GM18520 (cell line): ENCODE measurements at regions not wholly inside any gene's neighbourhood (a gene's known extent, or its start where the extent isn't known, plus 50 kb on each side); places are given as distances from the start of the nearest gene placed in this dataset.

ENCODE experiments used
- ATAC-seq: cut with Tn5 transposase; IDR thresholded peaks from one replicate; pipeline ENCODE4 v1.9.1; 2021; ENCODE audit not compliant: unreplicated experiment

DNA sequence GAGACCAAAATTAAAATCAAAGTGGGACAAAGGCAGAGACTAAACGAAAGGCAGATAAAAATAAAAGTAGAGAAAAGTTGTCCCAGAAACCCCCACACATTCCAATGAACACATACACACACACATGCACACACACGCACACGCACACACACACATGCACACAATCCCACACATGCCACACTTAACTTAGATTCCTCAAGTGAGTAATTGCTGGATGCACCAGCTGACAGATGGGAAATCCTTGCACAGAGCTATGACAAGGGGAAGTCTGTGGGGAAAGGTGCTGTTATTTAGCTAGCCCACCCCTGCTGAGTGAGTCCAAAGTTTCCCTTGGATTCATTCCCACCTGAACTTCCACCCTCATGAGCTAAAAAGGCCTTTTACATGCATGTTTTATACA is 233.9 kb downstream of the RAB28 start:
- no peak for ATAC-seq

DNA sequence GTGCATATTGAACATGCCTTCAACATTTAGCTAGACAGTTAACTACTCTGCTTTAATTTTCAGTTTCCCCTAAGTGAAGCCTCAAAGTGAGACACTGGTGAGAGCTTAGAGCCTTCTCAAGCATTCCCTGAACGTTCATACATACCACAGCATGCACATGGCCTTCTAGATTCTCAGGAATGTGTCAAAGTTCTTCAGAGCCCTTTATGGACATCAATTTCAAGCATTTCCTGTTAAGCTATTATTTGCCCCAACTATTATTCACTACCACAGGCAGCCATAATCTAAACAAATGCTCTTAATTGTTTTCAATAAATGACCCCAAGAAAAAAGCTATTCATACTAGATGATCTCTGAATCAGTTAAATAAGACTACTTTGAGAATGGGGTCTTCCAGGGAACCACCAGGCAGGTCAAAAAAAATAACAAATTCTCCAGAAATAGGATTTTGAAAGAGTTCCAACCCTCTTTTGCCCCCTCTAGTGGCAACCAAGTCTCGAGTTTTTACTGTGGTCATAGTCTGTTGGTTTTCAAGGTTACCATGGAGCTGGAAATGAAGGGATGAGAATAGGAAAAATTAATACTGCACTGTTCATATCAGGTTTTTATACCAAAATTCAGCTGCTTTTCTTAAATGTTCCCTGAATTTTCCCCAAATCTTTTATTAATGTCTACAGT is 235.4 kb downstream of the RAB28 start:
- ATAC-seq = no peak

DNA sequence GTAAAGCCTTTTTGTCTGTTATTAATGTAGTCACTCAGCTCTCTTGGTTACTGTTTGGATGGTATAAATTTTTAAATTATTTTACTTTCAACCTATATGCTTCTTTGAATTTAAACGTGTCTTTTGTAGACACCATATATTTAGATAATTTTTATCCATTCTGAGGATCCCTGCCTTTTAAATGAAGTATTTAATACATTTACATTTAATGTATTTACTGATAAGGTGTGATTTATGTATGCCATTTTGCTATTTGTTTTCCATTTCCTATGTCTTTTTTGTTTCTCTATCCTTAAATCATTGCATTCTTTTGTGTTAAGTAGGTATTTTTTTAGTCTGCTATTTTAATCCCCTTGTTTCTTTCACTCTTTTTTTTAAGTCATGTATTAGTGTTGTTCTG is 238.0 kb downstream of the RAB28 start:
- ATAC-seq = no peak

DNA sequence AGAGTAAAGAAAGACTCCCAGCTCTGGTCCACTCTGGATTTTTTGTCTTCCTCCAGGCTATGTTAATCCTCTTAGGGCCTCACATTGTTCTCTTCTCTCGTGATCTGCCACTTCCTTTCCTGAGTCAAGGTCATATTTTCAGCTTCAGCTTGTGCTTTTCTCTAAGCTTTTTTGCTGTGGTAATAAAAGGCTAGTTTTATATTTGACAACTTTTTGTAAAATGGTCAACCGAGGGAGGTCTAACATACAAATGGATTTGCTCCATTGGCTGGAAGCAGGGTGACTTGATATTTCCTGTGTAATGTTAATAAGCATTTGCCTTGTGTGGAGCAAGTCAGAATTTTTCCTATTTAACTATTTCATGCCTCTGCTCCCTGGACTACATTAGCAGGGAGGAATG is 239.7 kb downstream of the RAB28 start:
- no peak for ATAC-seq

DNA sequence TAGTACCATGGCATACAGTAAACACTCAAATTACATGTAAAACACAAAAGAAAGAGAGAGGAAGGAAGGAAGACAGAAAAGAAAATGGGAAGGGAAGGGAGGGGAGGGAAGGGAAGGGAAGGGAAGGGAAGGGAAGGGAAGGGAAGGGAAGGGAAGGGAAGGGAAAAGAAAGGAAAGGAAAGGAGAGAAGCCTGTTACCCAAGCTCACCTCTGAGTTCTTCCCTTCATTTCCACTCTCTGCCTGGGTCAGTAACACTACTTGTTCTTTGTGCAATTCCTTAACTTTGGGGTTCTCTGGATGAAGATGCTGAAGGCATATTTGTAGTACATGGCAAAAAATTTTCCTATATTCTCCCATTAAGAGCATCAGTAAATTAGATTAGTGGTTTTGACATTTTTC is 241.0 kb downstream of the RAB28 start:
- no peak for ATAC-seq

DNA sequence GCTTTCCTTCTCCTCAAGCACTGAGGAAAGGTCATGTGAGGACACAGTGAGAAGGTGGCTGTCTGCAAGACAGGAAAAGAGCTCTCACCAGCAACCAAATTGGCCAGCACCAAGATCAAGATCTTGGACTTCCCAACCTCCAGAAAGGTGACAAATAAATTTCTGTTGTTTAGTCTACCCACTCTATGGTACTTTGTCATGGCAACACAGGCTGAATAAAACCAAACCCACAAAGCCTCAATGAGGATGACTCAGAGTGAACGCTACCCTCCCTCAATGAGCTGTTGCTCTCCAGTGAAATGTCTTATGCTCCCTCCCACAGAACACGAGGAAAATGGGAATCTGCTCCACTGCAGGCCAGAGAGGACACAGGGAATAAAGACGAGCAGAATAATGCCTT is 244.1 kb downstream of the RAB28 start:
- ATAC-seq = no peak

DNA sequence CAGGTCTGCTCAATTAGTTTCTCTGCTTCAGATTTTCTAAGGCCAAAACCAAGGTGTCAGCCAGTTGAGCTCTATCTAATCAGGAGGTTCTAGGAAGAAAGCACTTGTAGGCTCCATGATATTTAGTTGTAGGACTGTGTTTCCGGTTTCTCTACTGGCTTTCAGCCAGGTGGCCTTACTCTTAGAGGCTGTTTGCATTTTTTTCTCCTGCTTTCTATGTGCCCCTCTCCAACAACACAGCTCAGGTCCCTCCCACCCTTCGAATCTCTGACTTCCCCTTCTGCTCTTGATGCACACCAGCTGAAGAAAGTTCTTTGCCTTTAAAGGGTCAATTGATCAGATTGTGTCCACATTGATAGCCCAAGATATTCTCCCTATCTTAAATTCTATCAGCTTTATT is 245.2 kb downstream of the RAB28 start:
- no peak for ATAC-seq

DNA sequence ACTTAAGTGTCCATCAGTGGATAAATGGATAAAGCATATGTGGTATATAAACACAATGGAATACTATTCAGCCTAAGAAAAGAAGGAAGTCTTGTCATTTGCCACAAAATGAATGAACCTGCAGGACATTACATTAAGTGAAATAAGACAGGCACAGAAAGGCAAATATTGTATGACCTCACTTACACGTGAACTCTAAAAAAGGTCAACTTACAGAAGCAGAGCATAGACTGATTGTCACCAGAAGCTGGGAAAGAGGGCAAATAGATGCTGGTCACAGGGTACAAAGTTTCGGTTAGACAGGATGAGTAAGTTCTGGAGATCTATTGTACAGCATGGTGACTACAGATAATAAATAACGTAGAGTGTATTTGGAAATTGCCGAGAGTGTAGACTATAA is 247.7 kb downstream of the RAB28 start:
- no peak for ATAC-seq

DNA sequence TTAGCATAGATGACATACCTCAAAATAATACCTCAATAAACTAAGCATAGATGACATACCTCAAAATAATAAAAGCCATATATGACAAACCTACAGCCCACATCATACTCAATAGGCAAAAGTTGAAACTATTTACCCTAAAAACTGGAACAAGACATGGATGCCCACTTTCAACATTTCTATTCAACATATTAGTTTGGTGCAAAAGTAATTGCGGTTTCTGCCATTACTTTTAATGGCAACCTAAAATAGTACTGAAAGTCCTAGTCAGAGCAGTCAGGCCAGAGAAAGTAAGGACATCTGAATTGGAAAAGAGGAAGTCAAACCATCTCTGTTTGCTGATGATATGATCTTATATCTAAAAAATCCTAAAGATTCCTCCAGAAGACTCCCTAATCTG is 250.4 kb downstream of the RAB28 start:
- no peak for ATAC-seq

DNA sequence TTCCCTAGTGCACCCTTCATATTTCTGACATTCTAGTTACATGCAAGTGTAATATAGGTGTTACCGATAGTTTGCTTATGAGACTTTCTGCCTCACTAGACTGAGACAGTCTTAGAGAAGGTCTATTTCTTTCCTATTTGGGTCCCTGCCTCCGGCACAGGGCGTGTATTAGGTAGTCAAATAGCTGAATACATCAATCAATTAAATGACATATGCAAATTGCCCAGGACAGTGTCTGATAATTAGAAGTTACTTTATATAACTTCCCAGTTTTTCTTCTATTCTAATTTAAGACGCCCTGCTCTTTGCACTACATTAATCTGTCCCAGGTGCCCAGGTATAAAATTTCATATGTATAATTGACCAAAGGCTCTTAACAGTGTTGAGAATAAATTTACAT is 264.2 kb downstream of the RAB28 start:
- ATAC-seq = no peak

DNA sequence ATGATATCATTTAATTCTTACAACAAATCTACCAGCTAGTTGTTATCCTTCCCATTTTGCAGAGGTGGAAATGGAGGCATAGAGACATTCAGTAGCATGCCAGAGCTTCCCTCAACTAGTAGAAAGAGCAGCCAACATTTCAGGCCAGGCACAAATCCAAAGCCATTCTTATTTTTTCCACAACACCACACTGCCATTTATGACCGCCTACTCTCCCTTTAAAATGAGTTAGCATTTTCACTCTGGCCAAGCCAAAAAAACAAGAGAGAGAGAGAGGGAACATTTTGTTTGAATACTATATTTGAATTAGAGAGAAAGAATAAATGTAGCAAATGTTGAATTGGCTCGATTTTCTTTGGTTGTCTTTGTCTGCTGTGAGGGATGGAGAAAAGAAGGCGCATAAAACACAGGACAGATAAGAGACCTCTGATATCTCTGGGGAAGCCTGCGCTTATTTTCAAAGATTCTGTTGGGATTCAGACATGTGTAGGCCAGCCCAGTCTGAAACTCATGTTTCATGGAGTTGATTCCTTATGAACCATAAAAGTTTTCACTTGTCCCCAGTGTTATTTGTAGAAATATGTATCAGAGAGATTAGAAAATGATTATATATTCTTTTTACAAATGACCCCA is 265.7 kb downstream of the RAB28 start:
- ATAC-seq = no peak

DNA sequence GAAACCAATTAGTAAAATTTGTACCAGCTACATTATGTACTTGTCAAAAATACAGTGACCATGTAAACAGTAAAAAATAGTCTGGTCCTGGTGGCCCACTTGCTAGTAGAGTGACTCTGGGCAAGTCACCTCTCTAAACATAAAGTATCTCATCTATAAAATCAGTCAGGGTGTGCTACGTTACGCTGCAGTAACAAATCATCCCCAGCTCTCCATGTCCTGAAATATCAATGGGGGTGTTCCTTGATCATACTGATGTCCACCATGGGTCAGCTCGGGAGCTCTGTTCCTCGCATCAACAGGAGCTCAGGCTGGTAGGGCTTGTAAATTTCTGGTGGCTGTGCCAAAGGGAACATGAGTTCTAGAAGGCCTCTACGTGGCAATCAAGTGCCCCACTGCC is 268.6 kb downstream of the RAB28 start:
- ATAC-seq = no peak

DNA sequence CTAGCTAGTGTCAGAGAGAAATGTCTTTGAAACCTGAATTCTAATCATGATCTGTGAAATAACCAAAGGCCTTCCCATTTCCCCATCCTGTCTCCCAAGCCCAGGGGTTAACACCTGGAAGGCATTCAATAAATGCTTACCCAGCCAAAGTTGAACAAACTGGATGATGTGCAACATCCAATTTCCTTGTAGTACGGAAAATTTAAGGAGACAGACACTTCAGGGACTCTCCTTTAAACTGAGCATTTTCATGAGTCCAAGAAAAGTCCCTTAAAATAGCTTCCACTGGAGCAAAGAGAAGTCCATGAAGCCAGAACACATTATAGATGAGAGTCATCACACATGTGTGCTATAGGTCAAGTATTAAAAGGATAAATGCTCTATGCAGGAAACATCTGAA is 271.2 kb downstream of the RAB28 start:
- no peak for ATAC-seq

DNA sequence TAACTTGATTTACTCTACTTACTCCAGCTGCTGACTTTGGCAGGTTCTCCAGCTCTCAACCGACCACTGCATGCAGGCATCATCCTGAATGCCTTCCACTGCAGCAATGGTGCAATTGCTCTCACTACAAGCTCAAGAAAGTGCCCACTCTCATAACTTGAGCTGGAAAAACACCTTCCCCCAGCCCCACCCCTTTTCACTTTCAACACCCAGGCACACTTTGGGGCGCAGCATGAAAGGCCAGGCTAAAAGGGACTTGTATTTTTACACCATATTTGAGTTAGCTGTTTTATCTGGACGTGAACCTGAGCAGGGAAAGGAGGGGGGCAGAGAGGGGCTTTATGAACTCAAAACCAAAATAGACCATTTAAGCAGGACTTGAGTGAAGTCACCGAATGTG is 274.5 kb downstream of the RAB28 start:
- ATAC-seq = no peak

DNA sequence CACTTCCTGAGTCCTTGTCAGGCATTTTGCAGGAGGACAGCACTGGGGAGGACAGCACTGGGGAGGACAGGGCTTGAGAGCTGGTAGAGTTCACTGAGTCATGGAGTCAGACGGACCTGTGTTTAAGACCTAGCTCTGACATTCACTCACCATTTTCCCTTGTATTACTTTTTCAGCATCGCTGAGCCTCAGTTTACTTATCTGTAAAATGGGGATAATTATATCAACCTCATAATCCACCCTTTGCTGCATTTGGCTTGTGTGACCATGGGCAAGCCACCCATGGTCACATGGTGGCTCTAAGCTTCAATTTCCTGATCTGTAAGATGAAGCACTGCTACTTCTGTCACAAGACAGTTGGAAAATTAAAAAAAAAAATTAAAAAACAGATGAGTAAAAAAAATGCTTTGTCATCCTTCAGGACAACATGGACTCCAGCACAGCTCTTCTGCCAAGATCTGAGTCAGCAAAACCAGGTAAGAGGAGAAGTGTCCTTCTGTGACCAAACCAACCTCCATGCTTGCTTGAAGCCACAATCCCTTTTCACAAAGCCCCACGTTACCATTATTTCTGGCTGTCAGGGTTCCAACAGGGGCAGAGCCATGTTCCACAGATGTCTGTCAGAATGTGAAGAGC is 275.5 kb downstream of the RAB28 start:
- ATAC-seq = no peak

DNA sequence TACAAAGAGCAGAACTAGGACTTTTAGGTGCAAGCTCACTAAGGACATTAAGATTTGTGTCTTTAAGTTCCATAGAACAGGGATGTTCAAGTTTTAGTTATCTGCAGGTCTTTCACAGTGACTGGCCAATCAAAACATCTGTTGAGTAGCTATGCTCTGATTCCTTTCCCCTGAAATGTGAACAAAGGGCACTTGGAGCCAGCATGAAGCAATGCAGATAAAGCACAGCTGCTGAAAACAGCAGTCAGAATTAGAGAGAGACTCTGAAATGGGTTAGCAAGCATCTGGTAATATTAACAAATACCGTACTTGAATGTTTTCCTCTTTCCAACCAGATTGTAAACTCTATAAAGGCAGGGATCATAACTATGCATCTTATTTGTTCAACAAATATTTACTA is 276.9 kb downstream of the RAB28 start:
- ATAC-seq = no peak

DNA sequence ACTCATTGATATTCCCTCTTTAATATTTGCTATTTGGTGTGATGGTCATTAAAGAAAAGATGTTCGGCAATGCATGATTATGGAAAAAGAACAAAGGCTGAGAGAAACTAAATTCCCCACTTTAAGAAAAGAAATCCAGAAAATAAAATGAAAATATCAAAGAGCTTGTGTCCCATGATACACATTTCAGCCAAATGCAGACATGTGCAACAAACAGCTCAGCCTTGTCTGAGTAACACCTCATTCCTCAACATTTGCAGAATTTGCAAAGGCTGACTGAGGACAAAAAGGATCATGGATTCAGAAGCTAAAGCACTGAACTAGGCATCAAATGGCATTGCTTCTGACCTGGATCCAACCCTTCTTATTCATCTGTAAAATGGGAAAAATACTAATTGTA is 281.0 kb downstream of the RAB28 start:
- no peak for ATAC-seq

DNA sequence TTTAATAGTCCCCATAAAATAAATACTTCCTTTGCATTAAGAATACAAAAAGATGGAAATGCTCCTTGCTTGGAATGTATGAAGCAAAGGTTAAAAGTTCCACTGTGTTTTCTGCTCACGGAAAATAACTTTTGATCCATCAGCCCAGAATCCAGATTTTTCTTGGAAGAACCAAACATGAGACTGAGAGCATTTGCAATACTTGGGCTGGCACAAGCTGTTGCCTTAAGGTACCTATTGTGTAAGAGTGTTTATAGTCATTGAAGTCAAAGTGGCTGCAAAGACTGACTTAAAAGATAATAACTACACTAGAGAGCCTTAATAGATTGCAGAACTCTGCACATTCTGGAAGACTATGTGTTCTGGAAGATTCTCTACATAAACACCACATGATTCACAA is 281.4 kb downstream of the RAB28 start:
- ATAC-seq = no peak

DNA sequence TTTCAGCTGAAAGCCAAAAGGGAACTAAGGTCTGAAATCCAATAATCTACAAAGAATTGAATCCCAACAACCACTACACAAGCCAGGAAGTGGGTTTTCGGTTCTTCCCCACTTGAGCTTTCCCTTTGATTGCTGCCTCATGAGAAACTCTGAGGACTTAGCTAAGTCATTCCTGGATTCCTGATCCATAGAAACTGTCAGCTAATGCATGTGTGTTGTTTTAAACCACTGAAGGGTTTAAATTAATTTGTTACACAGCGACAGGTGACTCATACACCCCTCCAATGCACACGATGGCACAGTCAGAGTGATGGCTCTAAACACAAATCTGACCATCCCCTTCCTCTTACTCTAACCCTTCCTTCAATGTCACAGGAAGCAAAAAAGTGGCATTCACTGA is 282.9 kb downstream of the RAB28 start:
- ATAC-seq = no peak

DNA sequence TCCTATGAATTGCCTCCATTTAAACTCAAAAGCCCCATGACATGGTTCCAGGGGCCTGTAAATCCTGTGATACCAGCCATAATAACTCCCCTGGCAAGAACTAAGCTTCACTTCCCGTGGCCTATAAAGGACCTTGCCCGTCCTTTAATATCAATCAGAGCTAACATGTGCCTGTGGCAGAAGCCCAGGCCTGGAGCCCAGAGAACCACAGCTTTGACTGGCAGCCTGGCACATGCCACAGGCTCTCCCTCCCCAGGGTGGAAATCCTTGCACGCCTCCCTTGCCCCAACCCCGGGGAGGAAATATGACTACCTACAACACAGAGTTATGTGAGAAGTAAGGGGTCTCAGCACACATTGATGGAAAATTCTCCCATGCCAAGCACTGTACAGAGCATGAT is 287.4 kb downstream of the RAB28 start:
- ATAC-seq = no peak

DNA sequence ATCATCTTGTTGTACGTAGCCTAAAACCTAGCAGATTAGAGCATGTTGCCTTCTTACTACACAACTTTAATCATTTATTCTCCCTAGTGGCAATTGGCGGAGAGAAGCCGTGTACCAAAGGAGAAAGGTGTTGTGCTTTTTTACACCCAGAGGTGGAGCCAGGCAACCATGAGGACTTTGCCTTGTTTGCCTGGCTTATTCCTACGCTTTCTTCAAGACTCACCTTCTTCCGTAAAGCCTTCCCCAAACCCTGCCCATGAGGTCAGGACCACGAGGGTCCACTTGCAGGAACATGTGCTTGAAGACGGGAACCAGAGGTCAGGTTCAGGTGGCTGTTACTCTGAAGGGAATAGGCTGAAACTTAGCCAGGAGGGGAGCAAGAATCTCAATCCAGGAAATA is 290.5 kb downstream of the RAB28 start:
- ATAC-seq = no peak

DNA sequence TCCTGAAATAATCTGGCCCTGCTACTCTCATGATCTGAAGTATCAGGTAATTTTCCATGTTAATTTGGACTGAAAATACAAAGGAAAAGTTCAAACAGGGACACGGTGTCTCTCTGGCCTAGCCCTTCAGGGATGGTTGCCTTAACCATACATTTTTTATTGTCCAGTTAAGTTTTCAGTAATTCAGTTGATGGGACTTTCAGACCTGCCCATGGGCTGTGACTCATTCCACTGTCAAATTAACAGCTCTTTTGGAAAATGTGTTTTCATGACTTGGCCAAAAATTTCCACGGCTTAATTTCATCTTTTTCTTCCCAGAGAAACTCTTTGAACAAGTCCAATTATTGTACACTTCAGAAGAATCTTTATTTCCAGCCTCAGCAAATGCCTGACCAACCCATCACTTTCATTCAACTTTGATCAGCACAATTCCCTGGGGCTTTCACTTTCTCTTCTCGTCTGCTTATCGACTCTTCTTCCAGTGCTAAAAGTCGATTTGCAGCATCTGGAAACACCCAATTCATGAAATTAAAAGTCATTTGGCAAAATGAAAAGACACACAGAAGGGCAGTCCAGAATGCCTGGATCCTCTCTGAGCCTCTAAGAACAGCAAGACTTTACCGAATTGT is 293.9 kb downstream of the RAB28 start:
- no peak for ATAC-seq
